DMS 273 treated with DMSO at 0.1 percent for 48 hours (cell line): ENCODE measurements at regions not wholly inside any gene's neighbourhood (a gene's known extent, or its start where the extent isn't known, plus 50 kb on each side); places are given as distances from the start of the nearest gene placed in this dataset.
"Not testable (repeated sequence)": the region's sequence is repeated elsewhere in the genome, so short reads cannot be mapped to it uniquely, and the experiment has no call there.

ENCODE experiments used
- DNase-seq: peaks from one replicate; lab custom pipeline; 2025; lab: John Stamatoyannopoulos, UW

- DNase-seq, result no peak
Observed at GRCh38 chr2:144824306-144825080, 304.6 kb upstream of the ZEB2 start.

- no peak for DNase-seq
Observed at GRCh38 chr2:144822966-144823365, 303.0 kb upstream of the ZEB2 start.

- no peak for DNase-seq
Observed at GRCh38 chr2:144812288-144812687, 292.4 kb upstream of the ZEB2 start.

- DNase-seq, result no peak
Observed at GRCh38 chr2:144801766-144802165, 281.8 kb upstream of the ZEB2 start.

- no peak for DNase-seq
Observed at GRCh38 chr2:144801325-144801724, 281.4 kb upstream of the ZEB2 start.

- no peak for DNase-seq
Observed at GRCh38 chr2:144798989-144799388, 279.1 kb upstream of the ZEB2 start.

DNA sequence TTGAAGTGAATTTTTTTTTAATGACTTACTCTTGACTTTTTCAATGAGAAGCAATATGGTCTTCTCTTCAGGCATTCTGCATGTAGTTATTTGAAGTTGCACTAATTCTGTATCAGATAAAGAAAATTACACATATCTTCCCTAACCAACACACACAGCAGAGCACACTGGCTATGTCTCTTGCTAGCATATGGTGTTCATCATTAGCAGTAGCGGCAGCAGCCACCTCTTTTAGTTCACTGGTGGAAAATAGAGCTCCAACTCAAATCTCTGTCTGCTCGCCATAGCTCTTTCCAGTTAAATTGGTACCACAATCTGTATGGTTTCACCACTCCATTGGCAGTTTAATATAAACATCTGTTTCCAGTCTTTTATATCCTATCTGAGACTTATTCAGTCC, 278.1 kb upstream of the ZEB2 start:
- DNase-seq, result no peak

GRCh38 chr2:144796936-144797335, 277.0 kb upstream of the ZEB2 start:
- no peak for DNase-seq

DNA sequence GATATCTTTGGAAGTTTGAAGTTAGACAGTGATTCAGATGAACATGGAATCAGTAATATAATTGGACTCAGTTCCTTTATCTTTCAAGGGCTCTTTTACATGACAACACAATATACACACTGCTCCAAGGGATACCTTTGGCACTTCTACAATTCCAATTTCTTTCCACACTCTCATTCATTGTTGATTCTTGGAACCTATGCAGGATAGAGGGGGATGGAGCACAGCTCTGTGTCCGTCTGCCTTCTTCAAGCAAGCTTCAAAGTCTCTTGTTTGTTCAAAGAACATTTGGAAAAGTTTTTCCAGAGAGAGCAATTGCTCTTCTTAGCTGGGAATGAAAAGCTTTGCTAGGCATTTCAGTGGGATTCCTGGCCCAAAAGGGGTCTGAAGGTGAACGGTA, 276.2 kb upstream of the ZEB2 start:
- no peak for DNase-seq

GRCh38 chr2:144785253-144785652, 265.3 kb upstream of the ZEB2 start:
- no peak for DNase-seq

DNA sequence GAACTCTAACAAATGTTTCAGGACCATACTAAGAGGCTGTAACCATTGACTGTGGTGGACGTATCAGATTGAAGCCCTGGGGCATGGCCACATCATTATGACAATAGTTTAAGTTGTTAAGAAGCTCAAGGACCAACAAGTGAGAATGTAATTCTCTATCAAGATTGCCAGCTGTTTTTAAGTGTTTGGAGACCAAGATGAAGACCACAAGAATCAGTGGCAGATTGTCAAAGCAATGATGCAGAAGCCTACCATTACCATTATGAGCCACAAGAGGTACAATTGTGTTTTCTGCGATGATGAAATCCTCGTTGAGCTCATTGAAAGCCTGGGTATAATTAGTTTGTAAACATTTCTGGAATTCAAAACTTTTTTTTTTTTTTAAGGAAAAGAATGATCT, 261.1 kb upstream of the ZEB2 start:
- no peak for DNase-seq

GRCh38 chr2:144776766-144777165, 256.8 kb upstream of the ZEB2 start:
- DNase-seq, result no peak

GRCh38 chr2:144774809-144775208, 254.9 kb upstream of the ZEB2 start:
- no peak for DNase-seq

DNA sequence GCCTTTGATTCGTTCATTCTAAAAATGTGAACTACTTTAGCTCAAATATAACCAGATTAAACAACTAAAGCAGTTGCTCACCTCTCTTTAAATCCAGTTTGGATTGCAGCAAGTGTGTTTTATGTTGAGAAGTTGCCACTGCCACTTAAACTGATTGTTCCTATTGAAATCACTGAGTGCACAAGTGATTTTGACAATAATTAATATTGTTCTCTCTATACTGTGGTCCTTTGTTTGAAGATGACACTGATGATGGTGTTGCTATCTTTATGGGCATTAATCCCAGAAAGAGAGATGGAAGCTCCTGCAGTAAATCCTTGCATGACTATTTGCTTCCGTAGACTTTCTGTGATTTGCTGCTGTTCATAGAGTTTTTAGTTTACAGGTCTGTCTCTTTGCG, 251.4 kb upstream of the ZEB2 start:
- DNase-seq, result no peak

- no peak for DNase-seq
Observed at GRCh38 chr2:144770616-144771230, 250.8 kb upstream of the ZEB2 start.

DNA sequence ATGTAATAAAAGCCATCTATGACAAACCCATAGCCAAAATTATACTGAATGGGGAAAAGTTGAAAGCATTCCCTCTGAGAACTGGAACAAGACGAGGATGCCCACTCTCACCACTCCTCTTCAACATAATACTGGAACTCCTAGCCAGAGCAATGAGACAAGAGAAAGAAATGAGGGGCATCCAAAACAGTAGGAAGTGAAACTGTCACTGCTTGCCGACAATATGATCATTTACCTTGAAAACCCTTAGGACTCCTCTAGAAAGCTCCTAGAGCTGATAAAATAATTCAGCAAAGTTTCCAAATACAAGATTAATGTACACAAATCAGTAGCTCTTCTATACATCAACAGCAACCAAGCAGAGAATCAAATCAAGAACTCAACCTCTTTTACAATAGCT, 241.0 kb upstream of the ZEB2 start:
- DNase-seq, result not testable (repeated sequence)

- no peak for DNase-seq
Observed at GRCh38 chr2:144759746-144760145, 239.8 kb upstream of the ZEB2 start.

DNA sequence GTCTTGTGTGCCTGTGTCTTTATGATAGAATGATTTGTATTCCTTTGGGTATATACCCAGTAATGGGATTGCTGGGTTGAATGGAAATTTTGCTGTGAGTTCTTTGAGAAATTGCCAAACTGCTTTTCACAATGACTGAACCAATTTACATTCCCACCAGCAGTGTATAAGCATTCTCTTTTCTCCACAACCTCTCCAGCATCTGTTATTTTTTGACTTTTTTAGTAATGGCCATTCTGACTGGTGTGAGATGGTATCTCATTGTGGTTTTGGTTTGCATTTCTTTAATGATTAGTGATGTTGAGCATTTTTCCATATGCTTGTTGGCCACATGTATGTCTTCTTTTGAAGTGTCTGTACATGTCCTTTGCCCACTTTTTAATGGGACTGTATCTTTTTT, 238.3 kb upstream of the ZEB2 start:
- not testable (repeated sequence) for DNase-seq

DNA sequence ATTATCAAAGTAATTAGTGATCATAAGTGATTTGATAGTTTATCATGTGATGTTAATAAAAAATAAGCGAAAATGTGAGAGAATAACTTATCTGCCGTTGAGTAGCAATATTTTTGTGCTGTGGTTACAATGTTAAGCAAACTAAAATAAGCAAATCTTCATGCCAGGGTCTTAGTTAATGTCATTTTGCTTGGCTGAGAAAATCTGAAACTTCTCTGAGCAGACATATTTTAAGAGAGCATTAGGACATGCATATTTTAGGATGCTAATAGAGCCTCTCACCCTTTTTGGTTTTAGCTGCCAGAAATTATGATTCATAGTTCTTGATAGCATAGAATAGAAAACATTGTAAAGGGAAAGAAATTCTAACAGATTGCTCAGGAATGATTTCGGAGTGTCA, 233.5 kb upstream of the ZEB2 start:
- no peak for DNase-seq

- no peak for DNase-seq
Observed at GRCh38 chr2:144751142-144751905, 231.4 kb upstream of the ZEB2 start.

DNA sequence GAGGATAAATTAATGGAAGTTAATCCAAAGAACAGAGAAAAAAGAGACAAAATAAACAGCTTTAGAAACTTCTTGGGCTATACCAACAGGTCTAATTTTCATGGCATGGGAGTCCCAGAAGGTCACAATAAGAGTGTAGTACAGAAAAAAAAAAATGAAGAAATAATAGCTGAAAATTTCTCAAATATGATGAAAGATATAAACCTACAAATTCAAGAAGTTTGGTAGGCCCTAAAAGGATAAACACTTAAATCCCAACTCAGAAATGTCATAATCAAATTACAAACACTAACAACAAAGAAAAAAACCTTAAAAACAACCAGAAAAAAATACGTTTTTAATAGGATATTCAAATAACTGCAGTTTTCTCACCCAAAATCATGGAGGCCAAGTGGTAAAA, 229.3 kb upstream of the ZEB2 start:
- no peak for DNase-seq

GRCh38 chr2:144748443-144748842, 228.5 kb upstream of the ZEB2 start:
- no peak for DNase-seq

DNA sequence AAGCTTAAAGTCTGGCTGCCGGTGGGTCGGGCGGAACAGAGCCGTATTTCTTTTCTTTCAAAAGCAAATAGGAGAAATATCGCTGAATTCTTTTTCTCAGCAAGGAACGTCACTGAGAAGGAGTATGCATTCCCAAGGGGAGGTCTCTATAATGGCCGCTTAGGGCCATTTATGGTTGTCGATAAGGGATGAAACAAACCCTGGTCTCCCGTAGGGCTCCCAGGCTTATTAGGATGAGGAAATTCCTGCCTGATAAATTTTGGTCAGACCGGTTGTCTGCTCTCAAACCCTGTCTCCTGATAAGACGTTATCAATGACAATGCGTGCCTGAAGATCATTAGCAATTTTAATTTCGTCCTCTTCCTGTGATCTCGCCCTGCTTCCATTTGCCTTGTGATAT, 227.7 kb upstream of the ZEB2 start:
- no peak for DNase-seq
